Left ventricle myocardium inferior (tissue), 1 donor: ENCODE measurements at regions not wholly inside any gene's neighbourhood (a gene's known extent, or its start where the extent isn't known, plus 50 kb on each side); places are given as distances from the start of the nearest gene placed in this dataset.

Experiments used
- DNase-seq: peaks from one replicate; pipeline ENCODE4 v3.0.0-alpha.2; 2020
- H3K27ac ChIP-seq: fragments of 200-600 bp; replicated peaks from 2 replicates; pipeline ENCODE4 v1.8.0; 2021
- H3K27me3 ChIP-seq: fragments of 200-600 bp; 2 replicates; pipeline ENCODE4 v1.8.0; 2021; ENCODE audit warnings: low read depth
- H3K36me3 ChIP-seq: fragments of 200-600 bp; 2 replicates; pipeline ENCODE4 v1.8.0; 2021
- H3K4me1 ChIP-seq: fragments of 200-600 bp; 2 replicates; pipeline ENCODE4 v1.8.0; 2021
- H3K4me3 ChIP-seq: fragments of 200-600 bp; 2 replicates; pipeline ENCODE4 v1.8.0; 2021; ENCODE audit warnings: mild to moderate bottlenecking, moderate library complexity
- H3K9me3 ChIP-seq: fragments of 200-600 bp; replicated peaks from 2 replicates; pipeline ENCODE4 v1.8.0; 2021
- CTCF ChIP-seq: fragments of 200-600 bp; IDR thresholded peaks from 2 replicates; pipeline ENCODE4 v1.8.0; 2021; ENCODE audit warnings: antibody characterized with exemption, mild to moderate bottlenecking, borderline replicate concordance
- intact Hi-C: fragments of 100-400 bp; cut with micrococcal nuclease; formaldehyde crosslinking; loops from one replicate; pipeline ENCODE4 v1.11.0; 2022
- donor health status: DM: no; HTN: yes; CAD: no; lungs with severe emphysema.

- no peaks in the 10 kb centered on the region for H3K36me3 ChIP-seq
- no peak for DNase-seq
- H3K4me1 ChIP-seq = peaks cover 7% of the 10 kb centered on the region
- peaks cover 46% of the 10 kb centered on the region for H3K27me3 ChIP-seq
- TF ChIP-seq CTCF = no peak
- no peaks in the 10 kb centered on the region for H3K9me3 ChIP-seq
- intact Hi-C loops = no loop called here
- H3K27ac ChIP-seq = no peak overlapping the region
- H3K4me3 ChIP-seq = no peak overlapping the region
Measured at GRCh38 chr6:168873278-168874190, 380.1 kb downstream of the THBS2 start.

- H3K27ac ChIP-seq = no peak overlapping the region
- H3K27me3 ChIP-seq = peaks cover 39% of the 10 kb centered on the region
- no peak for DNase-seq
- intact Hi-C loops = no loop called here
- H3K9me3 ChIP-seq = no peaks in the 10 kb centered on the region
- no peak for TF ChIP-seq CTCF
- H3K4me3 ChIP-seq = no peak overlapping the region
- no peaks in the 10 kb centered on the region for H3K4me1 ChIP-seq
- H3K36me3 ChIP-seq = no peaks in the 10 kb centered on the region
Measured at GRCh38 chr6:168871642-168872315, 381.9 kb downstream of the THBS2 start.

- no peaks in the 10 kb centered on the region for H3K36me3 ChIP-seq
- intact Hi-C loops = no loop called here
Measured at GRCh38 chr6:168870982-168871381, 382.7 kb downstream of the THBS2 start.

GRCh38 chr6:168867247-168868102 is 386.2 kb downstream of the THBS2 start:
- Histone ChIP-seq H3K9me3 (no peaks in the 10 kb centered on the region), H3K4me1 (no peaks in the 10 kb centered on the region), H3K36me3 (no peaks in the 10 kb centered on the region), H3K4me3 (no peak overlapping the region), H3K27me3 (peaks cover 15% of the 10 kb centered on the region), H3K27ac (no peak overlapping the region)
- no peak for DNase-seq
- intact Hi-C loops = no loop called here
- TF ChIP-seq CTCF = no peak

More at GRCh38 chr6:168870982-168871381, 382.7 kb downstream of the THBS2 start:
- Histone ChIP-seq H3K4me3 (no peak overlapping the region), H3K9me3 (no peaks in the 10 kb centered on the region), H3K4me1 (no peaks in the 10 kb centered on the region), H3K27me3 (peaks cover 34% of the 10 kb centered on the region), H3K27ac (no peak overlapping the region)
- no peak for TF ChIP-seq CTCF
- no peak for DNase-seq

GRCh38 chr6:168866534-168866933 is 387.1 kb downstream of the THBS2 start:
- Histone ChIP-seq H3K9me3 (no peaks in the 10 kb centered on the region), H3K36me3 (no peaks in the 10 kb centered on the region), H3K27ac (no peak overlapping the region), H3K4me3 (no peak overlapping the region), H3K4me1 (no peaks in the 10 kb centered on the region), H3K27me3 (peaks cover 7% of the 10 kb centered on the region)
- TF ChIP-seq CTCF = no peak
- intact Hi-C loops = no loop called here
- DNase-seq = no peak
